IMR-90 (cell line): ENCODE measurements at regions not wholly inside any gene's neighbourhood (a gene's known extent, or its start where the extent isn't known, plus 50 kb on each side); places are given as distances from the start of the nearest gene placed in this dataset.

Experiments used
- ATAC-seq: fragments of 200-7000 bp; cut with Tn5 transposase; 2 replicates; pipeline ENCODE4 v1.9.1; 2020; ENCODE audit warnings: low read depth, mild to moderate bottlenecking, moderate library complexity
- BruUV-seq: library from RNA; stranded (reverse); fragments of 400-500 nt; replicated peaks from 2 replicates; lab custom pipeline; 2021; lab: Mats Ljungman, UMichigan
- CTCF ChIA-PET: fragments of 300-600 bp; formaldehyde crosslinking; extraction: SDS; loops from one replicate; lab custom pipeline; 2021; ENCODE audit warnings: antibody characterized with exemption; lab: Yijun Ruan, JAX
- POLR2A ChIA-PET: fragments of 300-600 bp; sonication (Branson Sonifier 250); formaldehyde crosslinking; loops from one replicate; lab custom pipeline; 2022; ENCODE audit warnings: antibody characterized with exemption; ENCODE audit not compliant: unreplicated experiment; lab: Charles Lee
- DNase-seq: peaks from one replicate; pipeline ENCODE4 v3.0.0; 2013
- H2AFZ ChIP-seq: replicated peaks from 2 replicates; pipeline ENCODE3; 2013; ENCODE audit warnings: low read length, mild to moderate bottlenecking; ENCODE audit not compliant: poor library complexity
- H2AK5ac ChIP-seq: 2 replicates; pipeline ENCODE4 v1.6.1; 2013; ENCODE audit warnings: low read depth, low read length, inconsistent platforms
- H2AK9ac ChIP-seq: replicated peaks from 2 replicates; pipeline ENCODE3; 2013; ENCODE audit warnings: mild to moderate bottlenecking, low read depth, low read length, moderate library complexity; ENCODE audit not compliant: poor library complexity
- H2BK120ac ChIP-seq: 2 replicates; pipeline ENCODE4 v1.6.1; 2013; ENCODE audit warnings: low read depth, low read length, inconsistent platforms
- H2BK15ac ChIP-seq: 3 replicates; pipeline ENCODE4 v1.6.1; 2013; ENCODE audit warnings: low read depth, low read length, inconsistent platforms
- H2BK20ac ChIP-seq: 2 replicates; pipeline ENCODE4 v1.6.1; 2013; ENCODE audit warnings: low read depth, mild to moderate bottlenecking, inconsistent platforms, low read length, moderate library complexity
- H2BK5ac ChIP-seq: 2 replicates; pipeline ENCODE4 v1.6.1; 2013; ENCODE audit warnings: mild to moderate bottlenecking, low read depth, low read length, inconsistent platforms; ENCODE audit not compliant: poor library complexity, severe bottlenecking
- H3K14ac ChIP-seq: replicated peaks from 2 replicates; pipeline ENCODE4 v1.6.1; 2013; ENCODE audit warnings: low read depth, low read length, inconsistent platforms
- H3K18ac ChIP-seq: 2 replicates; pipeline ENCODE4 v1.6.1; 2013; ENCODE audit warnings: low read depth, low read length, control low read depth
- H3K23ac ChIP-seq: 2 replicates; pipeline ENCODE4 v1.6.1; 2013; ENCODE audit warnings: low read depth, low read length, inconsistent platforms
- H3K27ac ChIP-seq: 2 replicates; pipeline ENCODE4 v1.5.1; 2013; ENCODE audit warnings: mild to moderate bottlenecking, control low read depth, low read length; ENCODE audit not compliant: insufficient read depth
- H3K27me3 ChIP-seq: 2 replicates; pipeline ENCODE4 v1.6.1; 2013; ENCODE audit warnings: low read length; ENCODE audit not compliant: control insufficient read depth, insufficient read depth
- H3K36me3 ChIP-seq: 2 replicates; pipeline ENCODE4 v1.6.1; 2013; ENCODE audit warnings: low read length, mixed read lengths; ENCODE audit not compliant: control insufficient read depth, insufficient read depth
- H3K4ac ChIP-seq: 2 replicates; pipeline ENCODE4 v1.6.1; 2013; ENCODE audit warnings: low read depth, low read length, inconsistent platforms
- H3K4me1 ChIP-seq: 2 replicates; pipeline ENCODE4 v1.6.1; 2013; ENCODE audit warnings: low read length, mixed read lengths; ENCODE audit not compliant: control insufficient read depth, insufficient read depth
- H3K4me2 ChIP-seq: 2 replicates; pipeline ENCODE4 v1.6.1; 2013; ENCODE audit warnings: low read depth, mild to moderate bottlenecking, control low read depth, low read length, moderate library complexity
- H3K4me3 ChIP-seq: 2 replicates; pipeline ENCODE4 v1.5.1; 2013; ENCODE audit warnings: low read depth, mild to moderate bottlenecking, control low read depth, low read length, moderate library complexity; ENCODE audit not compliant: insufficient read depth
- H3K56ac ChIP-seq: 2 replicates; pipeline ENCODE4 v1.6.1; 2013; ENCODE audit warnings: low read length, inconsistent platforms; ENCODE audit not compliant: insufficient read depth; ENCODE audit errors: extremely low read depth
- H3K79me1 ChIP-seq, 2 experiments: 2 replicates each; pipeline ENCODE4 v1.6.1; 2013; ENCODE audit warnings: low read length in 2 of 2, inconsistent platforms in 1 of 2, low read depth in 1 of 2
- H3K9ac ChIP-seq: 2 replicates; pipeline ENCODE4 v1.6.1; 2013; ENCODE audit warnings: low read depth, low read length, control low read depth
- H3K9me1 ChIP-seq: 2 replicates; pipeline ENCODE4 v1.6.1; 2013; ENCODE audit warnings: low read length, inconsistent platforms; ENCODE audit not compliant: insufficient read depth
- H3K9me3 ChIP-seq: 2 replicates; pipeline ENCODE4 v1.6.1; 2013; ENCODE audit warnings: low read length; ENCODE audit not compliant: control insufficient read depth, insufficient read depth
- H4K20me1 ChIP-seq: 2 replicates; pipeline ENCODE4 v1.6.1; 2013; ENCODE audit warnings: low read length, inconsistent platforms; ENCODE audit not compliant: insufficient read depth
- H4K5ac ChIP-seq: 2 replicates; pipeline ENCODE4 v1.6.1; 2013; ENCODE audit warnings: mild to moderate bottlenecking, low read depth, low read length, control low read depth
- H4K8ac ChIP-seq, 2 experiments: 2 replicates each; pipeline ENCODE4 v1.6.1; 2013; ENCODE audit warnings: low read depth in 2 of 2, low read length in 2 of 2, control low read depth in 1 of 2, inconsistent platforms in 1 of 2
- H4K91ac ChIP-seq: 2 replicates; pipeline ENCODE4 v1.6.1; 2013; ENCODE audit warnings: low read depth, low read length, inconsistent platforms; ENCODE audit not compliant: insufficient read depth
- BHLHE40 ChIP-seq: fragments of 150-350 bp; IDR thresholded peaks from 2 replicates; pipeline ENCODE4 v1.6.1; 2016; ENCODE audit warnings: mild to moderate bottlenecking, low read depth, low read length
- NFE2L2 ChIP-seq: fragments of 150-350 bp; IDR thresholded peaks from 2 replicates; pipeline ENCODE4 v1.6.1; 2016; ENCODE audit warnings: low read depth, mild to moderate bottlenecking, low read length
- WGBS, 2 experiments: methylation state at CpG; one replicate each; pipeline versions ENCODE4 v1.1.5 to v1.1.7; 2013; ENCODE audit warnings: missing lambda C conversion rate in 2 of 2; ENCODE audit not compliant: insufficient read length in 1 of 2; ENCODE audit errors: extremely low coverage in 2 of 2; 5-methylcytosine and 5-hydroxymethylcytosine counted together
- dilution Hi-C: fragments of 300-500 bp; cut with HindIII; formaldehyde crosslinking; loops from one replicate; pipeline ENCODE4 v1.14.3; 2018; ENCODE audit warnings: low sequenced_read_pairs; ENCODE audit not compliant: unreplicated experiment
- in situ Hi-C: fragments of 300-500 bp; cut with MboI; formaldehyde crosslinking; loops from 3 replicates; pipeline ENCODE4 v1.14.3; 2019; ENCODE audit warnings: low sequenced_read_pairs, inconsistent platforms, mixed read lengths
- intact Hi-C: fragments of 100-400 bp; cut with micrococcal nuclease; formaldehyde crosslinking; loops from 2 replicates; pipeline ENCODE4 v1.10.0; 2022
- TF ChIP-seq, protein P1 (sequence below): fragments of 150-350 bp; IDR thresholded peaks from 2 replicates; pipeline ENCODE4 v1.6.1; 2017; ENCODE audit warnings: mild to moderate bottlenecking, antibody characterized with exemption, low read length, low read depth

DNA sequence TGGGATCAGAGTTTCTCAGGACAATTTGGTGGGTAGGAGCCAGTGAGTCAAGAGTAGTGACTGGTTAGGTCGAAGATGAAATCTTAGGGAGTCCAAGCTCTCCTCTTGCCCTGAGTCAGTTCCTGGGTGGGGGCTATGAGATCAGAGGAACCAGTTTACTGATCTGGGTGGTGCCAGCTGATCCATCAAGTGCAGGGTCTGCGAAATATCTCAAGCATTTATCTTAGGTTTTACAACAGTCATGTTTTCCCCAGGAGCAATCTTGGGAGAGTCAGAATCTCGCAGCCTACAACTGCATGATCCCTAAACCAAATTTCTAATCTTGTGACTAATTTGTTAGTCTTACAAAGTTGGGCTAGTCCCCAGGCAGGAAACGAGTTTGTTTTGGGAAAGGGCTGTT lies 1833.2 kb upstream of the PCDH7 start:
- DNase-seq (peak; percentile 54), ATAC-seq (peak; percentile 75)
- H3K36me3 ChIP-seq, result no peaks in the 10 kb centered on the region
- peak overlapping the region; percentile 26; the same call in 1 of the 2 replicates for H3K18ac ChIP-seq
- H2BK15ac ChIP-seq, result no peak overlapping the region
- H4K5ac ChIP-seq, result no peak overlapping the region
- ChIA-PET POLR2A (no interaction called here), CTCF (no interaction called here)
- H2AK9ac ChIP-seq, result no peak overlapping the region
- peak overlapping the region; percentile 23 for H2BK5ac ChIP-seq
- H2AK5ac ChIP-seq, result no peak overlapping the region
- dilution Hi-C loops (no loop called here), intact Hi-C loops (no loop called here), in situ Hi-C loops (no loop called here)
- BruUV-seq, result no TSS peak
- H3K27me3 ChIP-seq, result no peaks in the 10 kb centered on the region
- no peak overlapping the region for H3K4me3 ChIP-seq
- no peak overlapping the region; the same call in 1 of the 2 replicates for H3K23ac ChIP-seq
- H3K4ac ChIP-seq, result no peak overlapping the region
- H2BK120ac ChIP-seq, result peak overlapping the region; percentile 17; the same call in 1 of the 2 replicates
- no peaks in the 10 kb centered on the region for H4K20me1 ChIP-seq
- peak overlapping the region; percentile 36 for H2AFZ ChIP-seq
- H4K91ac ChIP-seq, result no peak overlapping the region
- WGBS, 2 experiments, result 60% methylated on average over 1 of the region's 4 CpGs; no CpG with 5 or more reads in 1 of the 2 experiments
- 0 out of 2 replicates have a peak, but pooled peaks cover 2% of the 10 kb centered on the region for H3K4me1 ChIP-seq
- H3K9me3 ChIP-seq, result no peaks in the 10 kb centered on the region
- no peak overlapping the region for H3K9ac ChIP-seq
- H4K8ac ChIP-seq, result peak overlapping the region; percentile 1 to 49; a peak in 3 of 4 replicates
- no peak overlapping the region for H3K27ac ChIP-seq
- no peak overlapping the region for H3K4me2 ChIP-seq
- H3K9me1 ChIP-seq, result no peaks in the 10 kb centered on the region
- TF ChIP-seq, protein P1, sequence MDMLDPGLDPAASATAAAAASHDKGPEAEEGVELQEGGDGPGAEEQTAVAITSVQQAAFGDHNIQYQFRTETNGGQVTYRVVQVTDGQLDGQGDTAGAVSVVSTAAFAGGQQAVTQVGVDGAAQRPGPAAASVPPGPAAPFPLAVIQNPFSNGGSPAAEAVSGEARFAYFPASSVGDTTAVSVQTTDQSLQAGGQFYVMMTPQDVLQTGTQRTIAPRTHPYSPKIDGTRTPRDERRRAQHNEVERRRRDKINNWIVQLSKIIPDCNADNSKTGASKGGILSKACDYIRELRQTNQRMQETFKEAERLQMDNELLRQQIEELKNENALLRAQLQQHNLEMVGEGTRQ, result no peak
- TF ChIP-seq BHLHE40, result no peak
- TF ChIP-seq NFE2L2, result no peak
- peak overlapping the region; percentile 34; the same call in 1 of the 2 replicates for H3K14ac ChIP-seq
- H3K56ac ChIP-seq, result no peak overlapping the region
- peak overlapping the region; percentile 20; the same call in 1 of the 2 replicates for H2BK20ac ChIP-seq
- H3K79me1 ChIP-seq, result no peaks in the 10 kb centered on the region
